ENCODE measurements at regions not wholly inside any gene's neighbourhood (a gene's known extent, or its start where the extent isn't known, plus 50 kb on each side); places are given as distances from the start of the nearest gene placed in this dataset.

DNA sequence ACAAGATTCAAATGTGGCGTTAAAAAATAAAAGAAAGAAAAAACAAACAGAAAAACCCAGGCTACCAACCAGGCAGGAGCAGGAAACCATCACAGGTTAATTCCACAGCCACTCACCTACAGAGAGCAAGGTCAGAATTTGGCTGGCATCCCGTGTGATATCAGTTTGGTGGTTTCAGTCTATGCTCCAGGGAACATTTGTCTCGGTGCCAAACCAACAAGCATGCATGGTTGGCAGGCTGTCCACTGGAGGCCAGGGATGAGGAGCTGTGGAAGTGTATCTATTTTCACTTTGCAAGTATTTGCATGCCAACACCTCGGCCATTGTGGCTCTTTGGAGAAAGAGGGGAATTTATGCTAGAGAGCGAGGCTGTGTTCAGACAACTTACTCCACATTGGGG, 53.1 kb upstream of the PROX1 start:
- TF ChIP-seq EZH2 (IDR thresholded peaks at IDR 0.05; ENCODE audit: insufficient read depth, poor library complexity, severe bottlenecking) (no peak), EZH2phosphoT487 (IDR thresholded peaks at IDR 0.05; ENCODE audit: insufficient read depth, low read depth) (no peak)

Data from GM23248 (cell line).